ENCODE measurements at regions not wholly inside any gene's neighbourhood (a gene's known extent, or its start where the extent isn't known, plus 50 kb on each side); places are given as distances from the start of the nearest gene placed in this dataset.

GRCh38 chr20:55515832-55516231, 489.5 kb downstream of the CBLN4 start:
- peaks cover 4% of the 10 kb centered on the region for H3K9me3 ChIP-seq (ENCODE audit: control insufficient read depth, low read length)
- TF ChIP-seq, protein P1, sequence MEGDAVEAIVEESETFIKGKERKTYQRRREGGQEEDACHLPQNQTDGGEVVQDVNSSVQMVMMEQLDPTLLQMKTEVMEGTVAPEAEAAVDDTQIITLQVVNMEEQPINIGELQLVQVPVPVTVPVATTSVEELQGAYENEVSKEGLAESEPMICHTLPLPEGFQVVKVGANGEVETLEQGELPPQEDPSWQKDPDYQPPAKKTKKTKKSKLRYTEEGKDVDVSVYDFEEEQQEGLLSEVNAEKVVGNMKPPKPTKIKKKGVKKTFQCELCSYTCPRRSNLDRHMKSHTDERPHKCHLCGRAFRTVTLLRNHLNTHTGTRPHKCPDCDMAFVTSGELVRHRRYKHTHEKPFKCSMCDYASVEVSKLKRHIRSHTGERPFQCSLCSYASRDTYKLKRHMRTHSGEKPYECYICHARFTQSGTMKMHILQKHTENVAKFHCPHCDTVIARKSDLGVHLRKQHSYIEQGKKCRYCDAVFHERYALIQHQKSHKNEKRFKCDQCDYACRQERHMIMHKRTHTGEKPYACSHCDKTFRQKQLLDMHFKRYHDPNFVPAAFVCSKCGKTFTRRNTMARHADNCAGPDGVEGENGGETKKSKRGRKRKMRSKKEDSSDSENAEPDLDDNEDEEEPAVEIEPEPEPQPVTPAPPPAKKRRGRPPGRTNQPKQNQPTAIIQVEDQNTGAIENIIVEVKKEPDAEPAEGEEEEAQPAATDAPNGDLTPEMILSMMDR (conservative IDR thresholded peaks at IDR 0.05) = no peak
- Mint-ChIP-seq H3K4me3 (no peak overlapping the region), H3K27ac (no peak overlapping the region), H3K4me1 (peaks cover 10% of the 10 kb centered on the region), H3K27me3 (ENCODE audit: insufficient read depth) (peaks cover 2% of the 10 kb centered on the region), H3K9me3 (no peaks in the 10 kb centered on the region), H3K36me3 (ENCODE audit: low read depth) (no peaks in the 10 kb centered on the region)
- no peak overlapping the region for H3K4me3 ChIP-seq (ENCODE audit: low read length)
- no peaks in the 10 kb centered on the region for H3K27me3 ChIP-seq (ENCODE audit: control insufficient read depth, insufficient read depth, low read length, poor library complexity, severe bottlenecking)
- H3K9ac ChIP-seq (ENCODE audit: extremely low read depth, low read length, poor library complexity, severe bottlenecking) = no peak overlapping the region
- H3K4me1 ChIP-seq (ENCODE audit: control insufficient read depth, insufficient read depth, low read length) = no peaks in the 10 kb centered on the region
- H3K27ac ChIP-seq (ENCODE audit: low read depth, low read length) = no peak overlapping the region
- WGBS, 2 experiments (ENCODE audit: insufficient coverage in 1 of 2, insufficient read length in 1 of 2) = 72% methylated on average over 3 of the region's 3 CpGs; no CpG with 5 or more reads in 1 of the 2 experiments
- no peaks in the 10 kb centered on the region for H3K36me3 ChIP-seq (ENCODE audit: control insufficient read depth, insufficient read depth, low read length)
- DNase-seq = no peak

GRCh38 chr20:55514531-55514930, 490.8 kb downstream of the CBLN4 start:
- DNase-seq = no peak
- H3K27me3 Mint-ChIP-seq (ENCODE audit: insufficient read depth) = peaks cover 7% of the 10 kb centered on the region
- no peak overlapping the region for H3K4me3 Mint-ChIP-seq
- H3K27ac Mint-ChIP-seq = no peak overlapping the region
- Histone ChIP-seq H3K9ac (ENCODE audit: extremely low read depth, low read length, poor library complexity, severe bottlenecking) (no peak overlapping the region), H3K27me3 (ENCODE audit: control insufficient read depth, insufficient read depth, low read length, poor library complexity, severe bottlenecking) (no peaks in the 10 kb centered on the region), H3K9me3 (ENCODE audit: control insufficient read depth, low read length) (peaks cover 10% of the 10 kb centered on the region), H3K36me3 (ENCODE audit: control insufficient read depth, insufficient read depth, low read length) (no peaks in the 10 kb centered on the region), H3K27ac (ENCODE audit: low read depth, low read length) (no peak overlapping the region), H3K4me3 (ENCODE audit: low read length) (no peak overlapping the region), H3K4me1 (ENCODE audit: control insufficient read depth, insufficient read depth, low read length) (no peaks in the 10 kb centered on the region)
- 86 to 100% methylated on average over 1 to 2 of the region's 2 CpGs for WGBS, 2 experiments (ENCODE audit: insufficient coverage in 1 of 2, insufficient read length in 1 of 2)
- TF ChIP-seq, protein P1 (conservative IDR thresholded peaks at IDR 0.05) = no peak
- no peaks in the 10 kb centered on the region for H3K9me3 Mint-ChIP-seq
- peaks cover 10% of the 10 kb centered on the region for H3K4me1 Mint-ChIP-seq
- H3K36me3 Mint-ChIP-seq (ENCODE audit: low read depth) = no peaks in the 10 kb centered on the region

DNA sequence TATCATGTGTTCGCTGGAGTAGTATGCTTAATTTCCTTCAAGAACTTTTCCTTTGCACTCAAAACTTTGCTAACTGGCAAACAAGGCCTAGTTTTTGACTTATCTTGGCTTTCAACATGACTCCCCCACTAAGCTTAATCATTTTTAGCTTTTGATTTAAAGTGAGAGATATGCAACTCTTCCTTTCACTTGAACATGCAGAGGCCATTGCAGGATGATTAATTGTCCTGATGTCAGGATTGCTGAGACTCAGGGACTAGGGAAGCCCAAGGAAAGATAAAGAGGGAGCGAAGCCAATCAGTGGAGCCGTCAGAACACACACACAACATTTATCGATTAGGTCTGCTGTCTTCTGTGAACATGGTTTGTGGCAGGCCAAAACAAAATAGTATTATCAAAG, 491.4 kb downstream of the CBLN4 start:
- H3K9me3 Mint-ChIP-seq = no peaks in the 10 kb centered on the region
- no peaks in the 10 kb centered on the region for H3K36me3 Mint-ChIP-seq (ENCODE audit: low read depth)
- no peak overlapping the region for H3K9ac ChIP-seq (ENCODE audit: extremely low read depth, low read length, poor library complexity, severe bottlenecking)
- H3K27me3 ChIP-seq (ENCODE audit: control insufficient read depth, insufficient read depth, low read length, poor library complexity, severe bottlenecking) = no peaks in the 10 kb centered on the region
- no peak overlapping the region for H3K27ac Mint-ChIP-seq
- no peak overlapping the region for H3K4me3 Mint-ChIP-seq
- H3K36me3 ChIP-seq (ENCODE audit: control insufficient read depth, insufficient read depth, low read length) = no peaks in the 10 kb centered on the region
- peaks cover 10% of the 10 kb centered on the region for H3K9me3 ChIP-seq (ENCODE audit: control insufficient read depth, low read length)
- no peak for DNase-seq
- no peak overlapping the region for H3K27ac ChIP-seq (ENCODE audit: low read depth, low read length)
- 98 to 100% methylated on average over 1 to 4 of the region's 4 CpGs for WGBS, 2 experiments (ENCODE audit: insufficient coverage in 1 of 2, insufficient read length in 1 of 2)
- peaks cover 14% of the 10 kb centered on the region for H3K4me1 Mint-ChIP-seq
- TF ChIP-seq, protein P1 (conservative IDR thresholded peaks at IDR 0.05) = no peak
- peaks cover 7% of the 10 kb centered on the region for H3K27me3 Mint-ChIP-seq (ENCODE audit: insufficient read depth)
- no peak overlapping the region for H3K4me3 ChIP-seq (ENCODE audit: low read length)
- H3K4me1 ChIP-seq (ENCODE audit: control insufficient read depth, insufficient read depth, low read length) = no peaks in the 10 kb centered on the region

All from endodermal cell (in vitro differentiated cells).